A673 (cell line): ENCODE measurements at regions not wholly inside any gene's neighbourhood (a gene's known extent, or its start where the extent isn't known, plus 50 kb on each side); places are given as distances from the start of the nearest gene placed in this dataset.

Experiments
- CTCF ChIP-seq: fragments of 300-800, 200-600 bp; sonication (generic); conservative IDR thresholded peaks from 2 replicates; pipeline ENCODE4 v1.5.1; 2017; ENCODE audit warnings: low read depth, mild to moderate bottlenecking, antibody characterized with exemption, low read length, moderate library complexity, mixed read lengths
- EZH2 ChIP-seq: fragments of 200-600 bp; sonication (generic); IDR thresholded peaks from 2 replicates; pipeline ENCODE4 v1.6.1; 2017; ENCODE audit warnings: borderline replicate concordance, low read depth, mild to moderate bottlenecking, mixed read lengths, antibody characterized with exemption, low read length; ENCODE audit not compliant: poor library complexity, severe bottlenecking

GRCh38 chr16:66255647-66256046 lies 110.8 kb upstream of the CDH5 start:
- TF ChIP-seq CTCF, result no peak
- no peak for TF ChIP-seq EZH2
